ENCODE measurements at regions not wholly inside any gene's neighbourhood (a gene's known extent, or its start where the extent isn't known, plus 50 kb on each side); places are given as distances from the start of the nearest gene placed in this dataset.

- TF ChIP-seq POLR2A (IDR thresholded peaks at IDR 0.05; ENCODE audit: borderline replicate concordance, extremely low read depth, insufficient read depth, insufficient read length) (no peak), ZNF274 (IDR thresholded peaks at IDR 0.05; ENCODE audit: low read depth, low read length) (no peak), EZH2 (IDR thresholded peaks at IDR 0.05) (no peak), FOSL1 (IDR thresholded peaks at IDR 0.05; ENCODE audit: low read depth) (no peak), CTCF (IDR thresholded peaks at IDR 0.05 in 2 of 3, conservative IDR thresholded peaks at IDR 0.05 in 1 of 3; ENCODE audit: borderline replicate concordance in 1 of 3, insufficient read depth in 1 of 3, low read depth in 2 of 3, low read length in 2 of 3) (no peak)
- TF ChIP-seq, protein P1, sequence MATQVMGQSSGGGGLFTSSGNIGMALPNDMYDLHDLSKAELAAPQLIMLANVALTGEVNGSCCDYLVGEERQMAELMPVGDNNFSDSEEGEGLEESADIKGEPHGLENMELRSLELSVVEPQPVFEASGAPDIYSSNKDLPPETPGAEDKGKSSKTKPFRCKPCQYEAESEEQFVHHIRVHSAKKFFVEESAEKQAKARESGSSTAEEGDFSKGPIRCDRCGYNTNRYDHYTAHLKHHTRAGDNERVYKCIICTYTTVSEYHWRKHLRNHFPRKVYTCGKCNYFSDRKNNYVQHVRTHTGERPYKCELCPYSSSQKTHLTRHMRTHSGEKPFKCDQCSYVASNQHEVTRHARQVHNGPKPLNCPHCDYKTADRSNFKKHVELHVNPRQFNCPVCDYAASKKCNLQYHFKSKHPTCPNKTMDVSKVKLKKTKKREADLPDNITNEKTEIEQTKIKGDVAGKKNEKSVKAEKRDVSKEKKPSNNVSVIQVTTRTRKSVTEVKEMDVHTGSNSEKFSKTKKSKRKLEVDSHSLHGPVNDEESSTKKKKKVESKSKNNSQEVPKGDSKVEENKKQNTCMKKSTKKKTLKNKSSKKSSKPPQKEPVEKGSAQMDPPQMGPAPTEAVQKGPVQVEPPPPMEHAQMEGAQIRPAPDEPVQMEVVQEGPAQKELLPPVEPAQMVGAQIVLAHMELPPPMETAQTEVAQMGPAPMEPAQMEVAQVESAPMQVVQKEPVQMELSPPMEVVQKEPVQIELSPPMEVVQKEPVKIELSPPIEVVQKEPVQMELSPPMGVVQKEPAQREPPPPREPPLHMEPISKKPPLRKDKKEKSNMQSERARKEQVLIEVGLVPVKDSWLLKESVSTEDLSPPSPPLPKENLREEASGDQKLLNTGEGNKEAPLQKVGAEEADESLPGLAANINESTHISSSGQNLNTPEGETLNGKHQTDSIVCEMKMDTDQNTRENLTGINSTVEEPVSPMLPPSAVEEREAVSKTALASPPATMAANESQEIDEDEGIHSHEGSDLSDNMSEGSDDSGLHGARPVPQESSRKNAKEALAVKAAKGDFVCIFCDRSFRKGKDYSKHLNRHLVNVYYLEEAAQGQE (IDR thresholded peaks at IDR 0.05; ENCODE audit: low read depth), result no peak
- TF ChIP-seq, protein P2, sequence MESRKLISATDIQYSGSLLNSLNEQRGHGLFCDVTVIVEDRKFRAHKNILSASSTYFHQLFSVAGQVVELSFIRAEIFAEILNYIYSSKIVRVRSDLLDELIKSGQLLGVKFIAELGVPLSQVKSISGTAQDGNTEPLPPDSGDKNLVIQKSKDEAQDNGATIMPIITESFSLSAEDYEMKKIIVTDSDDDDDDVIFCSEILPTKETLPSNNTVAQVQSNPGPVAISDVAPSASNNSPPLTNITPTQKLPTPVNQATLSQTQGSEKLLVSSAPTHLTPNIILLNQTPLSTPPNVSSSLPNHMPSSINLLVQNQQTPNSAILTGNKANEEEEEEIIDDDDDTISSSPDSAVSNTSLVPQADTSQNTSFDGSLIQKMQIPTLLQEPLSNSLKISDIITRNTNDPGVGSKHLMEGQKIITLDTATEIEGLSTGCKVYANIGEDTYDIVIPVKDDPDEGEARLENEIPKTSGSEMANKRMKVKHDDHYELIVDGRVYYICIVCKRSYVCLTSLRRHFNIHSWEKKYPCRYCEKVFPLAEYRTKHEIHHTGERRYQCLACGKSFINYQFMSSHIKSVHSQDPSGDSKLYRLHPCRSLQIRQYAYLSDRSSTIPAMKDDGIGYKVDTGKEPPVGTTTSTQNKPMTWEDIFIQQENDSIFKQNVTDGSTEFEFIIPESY (IDR thresholded peaks at IDR 0.05; ENCODE audit: extremely low read depth, insufficient replicate concordance, low read length), result no peak
These were observed 125.2 kb upstream of the PARP11 start for GRCh38 chr12:3998397-3998796.

Data from HCT116 (cell line).